Testis (tissue), 2 donors: ENCODE measurements at regions not wholly inside any gene's neighbourhood (a gene's known extent, or its start where the extent isn't known, plus 50 kb on each side); places are given as distances from the start of the nearest gene placed in this dataset.
"Not testable (repeated sequence)": the region's sequence is repeated elsewhere in the genome, so short reads cannot be mapped to it uniquely, and the experiment has no call there.

Experiments
- DNase-seq: peaks from one replicate; pipeline ENCODE4 v3.0.0-alpha.2; 2019
- H3K27ac ChIP-seq, 2 donors: fragments of 200-600 bp; sonication (generic); one replicate each; pipeline ENCODE4 v1.5.1; 2019
- H3K27me3 ChIP-seq: fragments of 200-600 bp; sonication (generic); one replicate; pipeline ENCODE4 v1.5.1; 2019
- H3K36me3 ChIP-seq: fragments of 200-600 bp; sonication (generic); one replicate; pipeline ENCODE4 v1.5.1; 2017; ENCODE audit warnings: low read depth; ENCODE audit errors: missing control alignments
- H3K4me1 ChIP-seq: fragments of 200-600 bp; sonication (generic); one replicate; pipeline ENCODE4 v1.5.1; 2019
- H3K4me3 ChIP-seq, 2 donors: fragments of 200-600 bp; sonication (generic); one replicate each; pipeline ENCODE4 v1.5.1; 2017 to 2019
- H3K9me3 ChIP-seq: fragments of 200-600 bp; sonication (generic); one replicate; pipeline ENCODE4 v1.5.1; 2017
- CTCF ChIP-seq, 3 experiments: fragments of 450-650 bp in 2 of 3; fragments of 200-600 bp in 1 of 3; sonication (generic) in 1 of 3; IDR thresholded peaks; one replicate each; pipeline ENCODE4 v1.5.1; 2016 to 2019; ENCODE audit warnings: antibody characterized with exemption in 3 of 3, mild to moderate bottlenecking in 2 of 3, moderate library complexity in 1 of 3
- POLR2A ChIP-seq: fragments of 450-650 bp; IDR thresholded peaks from one replicate; pipeline ENCODE4 v1.6.1; 2017; ENCODE audit warnings: antibody characterized with exemption, mild to moderate bottlenecking, moderate library complexity
- WGBS, 2 donors: methylation state at CpG; one replicate each; pipeline ENCODE4 v1.1.5; 2018; 5-methylcytosine and 5-hydroxymethylcytosine counted together
- intact Hi-C: fragments of 100-400 bp; cut with DNase I; formaldehyde crosslinking; loops from one replicate; pipeline ENCODE4 v1.15.1; 2023; ENCODE audit warnings: low total_unique reads

GRCh38 chr7:97298561-97298960 lies 181.1 kb downstream of the SDHAF3 start:
- no peak for DNase-seq
- Histone ChIP-seq H3K27me3 (no peaks in the 10 kb centered on the region), H3K4me3 (no peak overlapping the region), H3K4me1 (no peaks in the 10 kb centered on the region), H3K9me3 (no peaks in the 10 kb centered on the region), H3K36me3 (no peaks in the 10 kb centered on the region), H3K27ac (no peak overlapping the region)
- WGBS, 2 donors, result 77 to 82% methylated on average over 2 of the region's 2 CpGs
- TF ChIP-seq CTCF (IDR thresholded peaks at IDR 0.05) (no peak), POLR2A (no peak)
- intact Hi-C loops, result no loop called here

- no peak overlapping the region for H3K4me3 ChIP-seq
- no peak for DNase-seq
- no peak for TF ChIP-seq CTCF (IDR thresholded peaks at IDR 0.05)
- no peak for TF ChIP-seq POLR2A
- H3K9me3 ChIP-seq, result no peaks in the 10 kb centered on the region
- intact Hi-C loops, result no loop called here
- WGBS, 2 donors, result 83 to 89% methylated on average over 8 of the region's 8 CpGs
- no peaks in the 10 kb centered on the region for H3K36me3 ChIP-seq
- no peak overlapping the region for H3K27ac ChIP-seq
- H3K4me1 ChIP-seq, result no peaks in the 10 kb centered on the region
- no peaks in the 10 kb centered on the region for H3K27me3 ChIP-seq
Observed at GRCh38 chr7:97305589-97305988, 188.1 kb downstream of the SDHAF3 start.

GRCh38 chr7:97307521-97308108 lies 190.1 kb downstream of the SDHAF3 start:
- H3K27me3 ChIP-seq, result no peaks in the 10 kb centered on the region
- intact Hi-C loops, result no loop called here
- H3K4me1 ChIP-seq, result no peaks in the 10 kb centered on the region
- no peak overlapping the region for H3K4me3 ChIP-seq
- 76 to 78% methylated on average over 3 of the region's 3 CpGs for WGBS, 2 donors
- H3K9me3 ChIP-seq, result no peaks in the 10 kb centered on the region
- no peak overlapping the region for H3K27ac ChIP-seq
- DNase-seq, result no peak
- TF ChIP-seq CTCF (IDR thresholded peaks at IDR 0.05) (no peak), POLR2A (no peak)
- no peaks in the 10 kb centered on the region for H3K36me3 ChIP-seq

GRCh38 chr7:97313900-97314299 lies 196.4 kb downstream of the SDHAF3 start:
- Histone ChIP-seq H3K4me1 (no peaks in the 10 kb centered on the region), H3K4me3 (no peak overlapping the region), H3K9me3 (no peaks in the 10 kb centered on the region), H3K36me3 (no peaks in the 10 kb centered on the region), H3K27me3 (no peaks in the 10 kb centered on the region), H3K27ac (no peak overlapping the region)
- no peak for DNase-seq
- intact Hi-C loops, result no loop called here
- TF ChIP-seq POLR2A, result no peak
- TF ChIP-seq CTCF (IDR thresholded peaks at IDR 0.05), result no peak
- WGBS, 2 donors, result 58 to 72% methylated on average over 4 of the region's 4 CpGs

- no peak overlapping the region for H3K4me3 ChIP-seq
- H3K36me3 ChIP-seq, result no peaks in the 10 kb centered on the region
- WGBS, 2 donors, result 50 to 54% methylated on average over 1 of the region's 1 CpG
- no peak for DNase-seq
- intact Hi-C loops, result no loop called here
- H3K9me3 ChIP-seq, result no peaks in the 10 kb centered on the region
- H3K27ac ChIP-seq, result no peak overlapping the region
- no peak for TF ChIP-seq POLR2A
- TF ChIP-seq CTCF (IDR thresholded peaks at IDR 0.05), result no peak
- H3K4me1 ChIP-seq, result no peaks in the 10 kb centered on the region
- H3K27me3 ChIP-seq, result no peaks in the 10 kb centered on the region
Observed at GRCh38 chr7:97317575-97317974, 200.1 kb downstream of the SDHAF3 start.

- H3K27ac ChIP-seq, intact Hi-C loops, H3K4me1 ChIP-seq: not testable (repeated sequence)
Observed at GRCh38 chr7:97329871-97330270, 212.4 kb downstream of the SDHAF3 start.

More at GRCh38 chr7:97329871-97330270, 212.4 kb downstream of the SDHAF3 start:
- not testable (repeated sequence) for H3K4me3 ChIP-seq, H3K27me3 ChIP-seq, DNase-seq, H3K36me3 ChIP-seq, H3K9me3 ChIP-seq
- 73 to 75% methylated on average over 9 of the region's 9 CpGs for WGBS, 2 donors
